ENCODE measurements at regions not wholly inside any gene's neighbourhood (a gene's known extent, or its start where the extent isn't known, plus 50 kb on each side); places are given as distances from the start of the nearest gene placed in this dataset.

DNA sequence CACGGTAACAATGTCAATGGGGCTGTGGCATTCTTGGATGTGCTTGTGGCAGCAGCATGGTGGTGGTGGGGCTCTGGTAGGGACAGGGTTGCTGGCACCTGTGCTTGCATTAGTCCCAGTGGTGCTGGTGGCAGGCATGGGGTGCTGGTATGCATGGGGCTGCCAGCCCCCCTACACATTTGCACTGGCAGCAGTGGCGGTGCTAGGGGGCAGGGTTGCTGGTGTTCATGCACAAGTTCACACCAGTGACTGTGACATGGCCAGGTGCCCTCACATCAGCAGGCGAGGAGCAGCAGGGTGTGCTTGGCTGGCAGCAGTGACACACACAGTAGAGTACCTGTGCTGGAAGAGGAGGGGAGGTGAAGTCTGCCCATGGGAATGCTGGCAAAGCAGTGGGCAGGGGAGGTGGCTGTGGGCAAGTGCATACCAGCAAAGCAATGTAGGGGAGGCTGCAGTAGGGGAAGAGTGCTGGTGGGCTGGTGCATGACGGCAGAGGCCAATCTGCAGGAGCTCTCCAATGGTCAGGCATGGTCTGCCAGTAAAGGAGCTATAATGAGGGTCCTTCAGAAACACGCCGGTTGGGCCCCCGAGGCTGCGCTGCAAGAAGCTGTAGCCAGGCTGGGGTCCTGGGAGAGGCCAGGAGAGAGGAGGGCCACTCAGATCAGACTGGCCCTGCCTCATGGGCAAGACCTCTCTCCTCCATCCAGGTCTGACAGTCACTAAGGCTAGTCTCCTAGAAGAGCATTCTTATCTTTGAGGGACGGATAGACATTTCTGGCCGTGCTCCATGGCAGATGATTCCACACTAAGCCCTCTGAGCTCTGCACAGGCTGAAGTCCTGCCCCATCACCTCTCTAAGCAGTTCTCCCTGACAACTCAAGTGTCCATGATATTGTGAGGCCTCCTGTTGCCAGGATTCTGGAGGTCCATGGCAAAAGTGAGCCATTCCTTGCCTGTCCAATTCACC, 406.4 kb downstream of the SEMA3D start:
- intact Hi-C loops (cut with DNase I): no loop called here
- DNase-seq (peak in 2 of 5 donors; percentile 14 to 37), ATAC-seq (no peak)
- Histone ChIP-seq H3K4me3 (no peak overlapping the region), H3K27ac (no peak overlapping the region), H3K27me3 (no peaks in the 10 kb centered on the region), H3K9me3 (peaks cover 0 to 11% (median 0%) of the 10 kb centered on the region in 12 donors), H3K4me1 (no peaks in the 10 kb centered on the region), H3K36me3 (no peaks in the 10 kb centered on the region)
- TF ChIP-seq POLR2A (IDR thresholded peaks at IDR 0.05): no peak
- TF ChIP-seq, protein P1, sequence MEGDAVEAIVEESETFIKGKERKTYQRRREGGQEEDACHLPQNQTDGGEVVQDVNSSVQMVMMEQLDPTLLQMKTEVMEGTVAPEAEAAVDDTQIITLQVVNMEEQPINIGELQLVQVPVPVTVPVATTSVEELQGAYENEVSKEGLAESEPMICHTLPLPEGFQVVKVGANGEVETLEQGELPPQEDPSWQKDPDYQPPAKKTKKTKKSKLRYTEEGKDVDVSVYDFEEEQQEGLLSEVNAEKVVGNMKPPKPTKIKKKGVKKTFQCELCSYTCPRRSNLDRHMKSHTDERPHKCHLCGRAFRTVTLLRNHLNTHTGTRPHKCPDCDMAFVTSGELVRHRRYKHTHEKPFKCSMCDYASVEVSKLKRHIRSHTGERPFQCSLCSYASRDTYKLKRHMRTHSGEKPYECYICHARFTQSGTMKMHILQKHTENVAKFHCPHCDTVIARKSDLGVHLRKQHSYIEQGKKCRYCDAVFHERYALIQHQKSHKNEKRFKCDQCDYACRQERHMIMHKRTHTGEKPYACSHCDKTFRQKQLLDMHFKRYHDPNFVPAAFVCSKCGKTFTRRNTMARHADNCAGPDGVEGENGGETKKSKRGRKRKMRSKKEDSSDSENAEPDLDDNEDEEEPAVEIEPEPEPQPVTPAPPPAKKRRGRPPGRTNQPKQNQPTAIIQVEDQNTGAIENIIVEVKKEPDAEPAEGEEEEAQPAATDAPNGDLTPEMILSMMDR (IDR thresholded peaks at IDR 0.05): no peak
- WGBS, 4 donors: 88 to 94% (median 92%) methylated on average over 10 of the region's 10 CpGs

DNA sequence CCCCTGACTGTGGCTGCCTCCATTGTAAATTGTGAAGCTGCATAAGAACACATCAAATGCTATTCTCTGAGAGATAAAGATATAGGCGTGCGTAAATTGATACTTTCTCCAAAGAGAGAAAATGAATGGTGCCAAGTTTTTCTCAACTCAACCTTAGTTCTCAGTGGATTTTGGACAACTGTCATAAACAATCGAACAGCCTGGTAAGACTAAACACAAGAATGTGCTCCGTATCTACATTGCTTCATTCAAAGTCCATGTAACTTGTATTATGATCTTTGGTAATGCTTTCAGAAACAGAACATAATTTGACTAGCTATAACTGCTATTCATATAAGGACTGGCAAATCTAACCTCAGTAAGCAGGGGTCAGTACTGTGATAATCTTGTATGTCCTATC, 429.1 kb downstream of the SEMA3D start:
- Histone ChIP-seq H3K9me3 (peaks cover 0 to 7% (median 0%) of the 10 kb centered on the region in 12 donors), H3K4me3 (no peak overlapping the region), H3K27me3 (no peaks in the 10 kb centered on the region), H3K36me3 (no peaks in the 10 kb centered on the region), H3K4me1 (no peaks in the 10 kb centered on the region), H3K27ac (no peak overlapping the region)
- intact Hi-C loops (cut with DNase I): no loop called here
- DNase-seq: no peak
- WGBS, 4 donors: 90 to 94% (median 92%) methylated on average over 4 of the region's 4 CpGs
- TF ChIP-seq POLR2A (IDR thresholded peaks at IDR 0.05): no peak
- TF ChIP-seq, protein P1 (IDR thresholded peaks at IDR 0.05): no peak
- ATAC-seq: no peak

DNA sequence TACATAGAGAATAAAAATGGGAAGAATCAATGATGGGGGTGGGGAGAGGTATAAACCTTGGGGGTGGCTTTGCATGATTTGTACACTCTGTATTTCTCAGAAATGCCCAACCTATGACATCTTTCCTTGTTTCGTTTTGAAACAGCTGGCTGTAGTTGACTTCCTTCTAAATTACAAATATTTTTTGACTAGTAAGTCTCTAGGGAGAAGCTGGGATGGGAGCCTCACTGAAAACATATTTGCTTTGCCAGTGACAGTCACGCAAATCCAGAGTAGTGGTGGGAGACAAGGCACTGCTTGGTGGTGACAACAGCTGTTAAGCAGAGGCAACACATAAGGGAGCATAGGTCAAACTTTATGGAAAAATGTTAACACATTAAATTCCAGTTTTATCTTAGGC, 440.5 kb downstream of the SEMA3D start:
- whole genome bisulfite sequencing, 4 donors: 21 to 37% (median 32%) methylated on average over 2 of the region's 2 CpGs
- TF ChIP-seq POLR2A (IDR thresholded peaks at IDR 0.05): no peak
- TF ChIP-seq, protein P1 (IDR thresholded peaks at IDR 0.05): no peak
- no peaks in the 10 kb centered on the region for H3K27me3 ChIP-seq
- H3K4me1 ChIP-seq: peaks cover 0 to 5% (median 0%) of the 10 kb centered on the region in 12 donors
- H3K27ac ChIP-seq: no peak overlapping the region
- no peaks in the 10 kb centered on the region for H3K36me3 ChIP-seq
- H3K9me3 ChIP-seq: no peaks in the 10 kb centered on the region
- DNase-seq (no peak), ATAC-seq (peak in 1 of 4 donors; percentile 24)
- H3K4me3 ChIP-seq: no peak overlapping the region
- intact Hi-C loops (cut with DNase I): no loop called here

DNA sequence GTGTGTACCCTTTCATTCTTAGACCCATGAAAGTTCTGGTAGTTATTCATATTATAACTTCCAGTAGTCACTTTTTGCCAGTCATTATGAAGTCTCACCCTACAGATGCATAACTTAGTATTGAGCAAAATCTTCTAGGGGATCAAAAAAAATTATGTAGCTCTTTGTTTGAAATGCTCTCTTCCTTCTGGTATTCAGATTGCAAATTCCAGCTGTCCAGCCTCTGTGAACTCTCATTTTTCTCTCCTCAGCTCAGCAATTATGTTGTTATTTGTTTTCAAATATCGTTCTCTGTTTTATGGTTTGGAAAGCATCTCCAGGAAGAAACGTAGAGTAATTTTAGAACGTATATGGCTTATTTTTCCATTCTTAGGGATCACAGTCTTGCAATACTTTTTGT, 442.5 kb downstream of the SEMA3D start:
- no peak overlapping the region for H3K27ac ChIP-seq
- no peak overlapping the region for H3K4me3 ChIP-seq
- H3K36me3 ChIP-seq: no peaks in the 10 kb centered on the region
- intact Hi-C loops (cut with DNase I): no loop called here
- 75 to 83% (median 79%) methylated on average over 3 of the region's 3 CpGs for WGBS, 4 donors
- DNase-seq (no peak), ATAC-seq (no peak)
- peaks cover 0 to 5% (median 0%) of the 10 kb centered on the region in 12 donors for H3K4me1 ChIP-seq
- TF ChIP-seq, protein P1 (IDR thresholded peaks at IDR 0.05): no peak
- no peak for TF ChIP-seq POLR2A (IDR thresholded peaks at IDR 0.05)
- no peaks in the 10 kb centered on the region for H3K27me3 ChIP-seq
- H3K9me3 ChIP-seq: no peaks in the 10 kb centered on the region
